HG03135 (cell line): ENCODE measurements at regions not wholly inside any gene's neighbourhood (a gene's known extent, or its start where the extent isn't known, plus 50 kb on each side); places are given as distances from the start of the nearest gene placed in this dataset.
"Not testable (repeated sequence)": the region's sequence is repeated elsewhere in the genome, so short reads cannot be mapped to it uniquely, and the experiment has no call there.

Experiments
- ATAC-seq: cut with Tn5 transposase; IDR thresholded peaks from one replicate; pipeline ENCODE4 v1.9.1; 2021; ENCODE audit warnings: mild to moderate bottlenecking, moderate library complexity; ENCODE audit not compliant: unreplicated experiment

DNA sequence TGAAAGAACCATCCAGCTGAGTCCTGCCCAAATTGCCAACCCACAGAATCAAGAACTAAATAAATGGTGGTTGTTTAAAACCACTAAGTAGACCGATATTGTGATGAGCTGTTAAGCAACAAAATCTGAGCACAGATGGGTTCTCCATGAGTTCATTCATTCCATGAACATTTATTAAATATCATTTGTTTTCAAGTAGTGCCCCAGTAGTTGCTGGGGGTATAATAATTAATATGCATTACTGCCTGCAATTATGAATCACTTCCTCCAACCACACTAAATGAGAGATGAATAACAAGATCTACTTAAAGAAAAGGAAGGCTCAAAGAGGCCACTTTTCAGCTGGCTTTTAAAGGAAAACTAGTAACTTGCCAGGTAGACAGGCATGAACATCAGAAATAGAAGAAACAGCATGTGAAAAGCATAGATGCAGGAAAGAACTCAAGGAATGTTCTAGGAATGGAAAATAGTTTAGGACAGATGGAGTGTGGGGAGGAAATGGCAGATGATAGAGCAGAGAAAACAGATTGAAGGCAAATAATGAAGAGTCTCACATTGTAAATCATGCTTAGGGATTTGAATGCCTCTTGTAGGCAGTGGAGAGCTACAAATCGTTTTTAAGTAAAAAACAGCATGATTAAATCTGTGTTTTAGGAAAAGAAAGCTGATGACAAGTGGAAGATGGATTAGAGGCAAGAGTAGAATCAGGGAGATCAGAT lies 641.7 kb upstream of the DIPK2B start:
- no peak for ATAC-seq

DNA sequence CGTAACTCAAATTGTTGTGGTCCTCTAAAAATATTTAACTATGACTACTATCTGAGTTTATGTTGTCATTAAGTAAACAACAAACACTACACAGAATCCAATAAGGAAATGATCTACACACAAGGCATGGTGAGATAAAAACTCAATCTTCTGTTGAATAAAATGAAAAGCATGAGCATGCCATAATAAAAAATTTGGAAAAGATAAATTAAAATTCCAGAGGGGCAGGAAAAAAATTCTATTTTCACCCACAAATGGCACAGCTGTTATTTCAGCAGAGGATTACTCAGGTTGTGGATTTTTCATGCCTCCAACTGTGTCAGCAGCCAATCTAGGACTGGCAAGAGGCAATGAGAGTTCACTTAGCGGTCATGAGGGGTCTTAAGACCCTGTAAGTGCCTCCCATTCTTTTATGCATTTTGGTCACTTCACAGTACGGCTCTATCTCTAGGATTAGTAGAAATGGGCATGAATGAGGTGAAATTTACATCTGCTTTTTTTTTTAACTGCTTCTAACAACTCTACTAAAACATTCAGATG lies 639.8 kb upstream of the DIPK2B start:
- no peak for ATAC-seq

DNA sequence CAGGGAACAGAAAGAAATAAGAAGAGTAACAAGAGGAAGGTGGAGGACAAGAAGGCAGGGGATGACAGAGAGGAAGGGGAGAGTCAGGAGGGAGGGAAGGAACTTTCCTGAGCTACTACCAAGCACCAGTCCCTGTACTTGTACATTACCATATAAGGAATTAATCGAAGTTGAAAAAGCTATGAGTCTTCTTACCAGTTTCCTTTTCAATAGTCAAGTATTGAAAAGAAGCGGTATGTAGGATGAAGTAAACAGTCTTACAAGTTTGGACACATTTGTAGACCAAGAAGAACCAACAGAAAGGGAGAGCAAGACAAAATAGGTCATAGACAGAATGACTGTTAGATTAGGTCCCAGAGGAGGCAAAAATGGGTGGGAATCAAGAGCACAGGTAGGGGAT lies 629.7 kb upstream of the DIPK2B start:
- ATAC-seq: no peak

DNA sequence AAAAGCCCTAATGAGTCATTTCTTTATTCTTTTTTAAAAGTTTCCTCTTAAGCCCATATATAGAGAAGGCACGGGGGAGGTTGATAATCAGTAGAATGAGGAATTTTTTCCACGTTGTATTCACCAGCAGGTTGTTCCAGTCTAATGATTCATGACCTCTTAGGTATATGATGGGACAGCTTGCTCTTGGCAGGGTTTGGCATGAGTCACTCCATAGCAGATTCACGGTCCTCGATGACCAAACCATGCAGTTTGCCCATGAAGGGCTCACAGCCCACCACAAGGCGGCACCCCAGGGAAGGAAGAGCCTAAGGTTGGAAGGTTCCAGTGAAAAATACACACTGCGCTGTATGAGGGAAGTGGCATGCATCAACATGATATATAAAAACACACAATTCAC lies 623.8 kb upstream of the DIPK2B start:
- no peak for ATAC-seq

DNA sequence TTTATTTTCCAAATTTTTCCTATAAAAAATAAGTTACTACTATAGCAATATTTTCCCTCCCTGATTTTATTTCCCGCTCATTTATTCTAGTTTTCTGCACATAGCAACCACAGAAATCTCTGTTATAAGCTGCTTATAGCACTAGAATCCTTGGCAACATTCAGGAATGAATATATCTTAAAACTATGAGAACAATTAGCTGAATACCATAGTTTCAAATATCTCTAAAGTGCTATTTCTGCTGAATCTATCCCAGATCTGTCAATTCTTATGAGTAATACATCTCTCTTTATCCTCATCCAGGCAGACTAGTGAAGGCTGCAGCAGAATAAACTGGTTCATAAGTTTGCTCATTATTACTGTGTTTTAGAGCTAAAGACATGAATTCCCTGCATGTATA lies 622.9 kb upstream of the DIPK2B start:
- ATAC-seq: no peak

DNA sequence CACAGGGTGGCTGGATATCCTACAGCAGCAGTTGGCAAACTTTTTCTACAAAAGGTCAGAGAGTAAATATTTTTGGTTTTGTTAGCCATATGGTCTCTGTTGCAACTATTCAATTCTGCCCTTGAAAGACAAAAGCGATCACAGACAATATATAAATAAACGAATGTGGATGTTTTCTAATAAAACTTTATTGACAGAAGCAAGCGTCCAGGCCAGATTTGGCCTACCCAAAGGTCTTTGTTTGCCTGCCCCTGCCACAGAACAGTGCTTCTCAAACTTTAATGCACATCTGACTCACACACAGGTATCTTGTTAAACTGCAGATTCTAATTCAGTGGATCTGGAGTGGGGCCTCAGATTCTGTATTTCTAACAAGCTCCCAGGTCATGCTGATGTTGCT lies 621.4 kb upstream of the DIPK2B start:
- ATAC-seq: no peak

DNA sequence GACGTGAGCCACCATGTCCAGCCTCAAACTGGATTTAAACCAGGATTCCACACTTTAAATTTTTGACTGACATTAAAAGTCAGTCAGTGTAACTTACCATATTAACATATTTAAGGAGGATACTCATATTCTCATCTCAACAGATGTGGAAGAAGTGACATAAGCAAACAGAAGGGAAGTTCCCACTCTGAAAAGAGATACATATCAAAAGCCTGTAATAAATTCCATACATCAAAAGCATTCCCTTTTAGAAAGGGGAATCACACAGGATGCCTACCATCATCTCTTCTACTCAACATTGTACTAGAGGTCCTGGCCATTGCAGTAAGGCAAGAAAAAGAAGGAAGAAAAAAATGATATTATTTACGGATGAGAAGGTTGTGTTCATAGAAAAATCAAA lies 618.2 kb upstream of the DIPK2B start:
- no peak for ATAC-seq

DNA sequence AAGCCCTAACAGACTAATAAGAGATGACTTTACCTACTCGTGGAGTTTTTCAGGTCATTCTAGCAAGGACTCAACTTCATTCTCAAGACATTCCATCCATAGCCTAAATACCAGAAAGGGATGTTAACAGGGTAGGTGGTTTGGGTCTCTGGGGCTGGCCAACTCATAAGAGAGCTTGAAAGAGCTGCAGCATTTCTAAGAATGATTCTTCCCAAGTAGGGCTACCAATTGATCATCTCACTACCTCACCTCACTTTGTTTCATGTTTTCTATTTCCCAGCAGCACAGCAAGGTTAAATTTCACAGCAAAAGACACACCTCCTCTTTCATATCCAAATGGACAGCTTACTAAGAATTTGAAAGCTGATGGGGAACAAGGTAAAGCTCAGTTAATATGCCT lies 614.8 kb upstream of the DIPK2B start:
- no peak for ATAC-seq

DNA sequence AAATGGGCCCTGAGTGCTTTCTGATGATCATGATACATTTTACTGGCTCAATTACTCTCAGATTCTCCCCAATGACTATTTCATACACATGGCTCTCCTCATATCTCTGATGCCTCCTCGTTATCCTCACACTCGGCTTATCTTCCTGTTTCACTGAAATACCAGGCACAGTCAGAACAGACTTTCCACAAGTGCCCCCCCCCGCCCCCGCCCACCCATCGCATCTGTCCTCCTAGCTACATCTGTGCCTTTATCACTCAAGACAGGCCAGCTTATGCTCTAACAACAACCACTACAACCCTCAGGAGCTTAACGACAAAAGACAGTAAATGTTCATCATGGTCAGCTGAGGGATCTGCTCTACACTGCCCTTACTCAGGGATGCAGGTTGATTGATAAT lies 610.6 kb upstream of the DIPK2B start:
- no peak for ATAC-seq

DNA sequence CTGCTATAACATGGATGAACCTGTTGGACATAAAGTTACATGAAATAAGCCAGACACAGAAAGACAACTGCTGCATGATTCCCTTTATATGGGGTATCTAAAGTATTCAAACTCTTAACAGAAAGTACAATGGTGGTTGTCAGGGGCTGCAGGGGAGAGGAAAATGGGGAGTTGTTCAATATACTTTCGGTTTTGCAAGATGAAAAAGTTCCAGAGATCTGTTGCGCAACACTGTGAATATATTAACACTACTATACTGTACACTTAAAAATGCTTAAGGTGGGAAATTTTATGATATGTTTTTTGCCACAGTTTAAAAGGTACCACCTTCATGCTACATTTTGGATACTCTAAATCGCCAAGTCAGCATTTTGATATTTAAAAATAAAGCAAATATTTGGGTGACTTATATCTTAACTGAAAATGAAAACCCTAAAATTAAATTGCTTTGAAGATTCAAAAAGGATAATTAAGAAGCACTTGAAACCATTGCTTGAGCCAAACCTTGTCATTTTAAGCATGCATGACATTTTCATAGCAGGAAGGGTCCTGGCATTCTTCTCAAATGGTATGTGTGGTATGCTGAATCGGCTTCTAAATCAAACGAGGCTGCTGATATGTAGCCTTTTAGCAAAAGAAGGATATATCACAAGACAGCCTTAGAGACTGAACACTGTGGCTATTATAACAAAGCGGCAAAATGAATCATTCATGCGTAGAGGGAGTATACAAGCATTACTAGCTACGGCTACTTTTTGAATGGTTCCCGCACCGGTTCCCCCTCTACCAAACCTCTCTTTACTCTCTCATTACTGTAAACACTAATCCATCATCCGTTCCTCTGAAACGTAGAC lies 607.1 kb upstream of the DIPK2B start:
- ATAC-seq: no peak

DNA sequence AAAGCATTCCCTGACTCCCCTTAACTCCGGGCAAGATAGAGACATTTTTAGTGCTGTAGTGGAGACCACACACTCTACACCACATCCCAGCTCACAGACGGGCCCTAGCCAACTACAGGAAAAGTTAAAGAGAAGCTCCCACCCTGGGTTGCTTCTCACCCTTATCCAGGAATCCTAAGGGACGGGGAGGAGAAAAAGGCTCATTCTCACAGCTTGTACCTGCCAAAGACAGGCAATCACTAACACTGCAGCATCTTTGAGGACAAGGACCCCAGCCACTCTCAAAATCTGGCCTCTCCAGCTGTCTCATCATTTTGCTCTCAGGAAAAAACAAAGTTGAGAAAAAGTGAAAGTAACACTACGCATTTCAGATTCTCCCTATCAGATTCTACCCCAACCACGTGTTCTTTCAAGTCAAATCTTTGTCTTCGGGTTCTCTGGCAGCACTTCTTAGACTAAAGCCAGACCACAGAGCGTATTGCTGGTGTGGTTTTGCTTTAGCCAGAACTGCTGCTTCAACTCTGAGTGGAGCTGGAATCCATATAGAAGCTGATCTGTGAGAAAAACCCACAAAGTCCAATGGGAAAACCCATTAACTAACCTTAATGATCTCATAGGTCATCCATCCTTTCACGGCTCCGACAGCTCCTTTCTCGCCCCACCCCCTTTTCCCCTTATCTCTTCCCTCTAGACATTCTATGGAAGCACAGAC lies 605.9 kb upstream of the DIPK2B start:
- no peak for ATAC-seq

DNA sequence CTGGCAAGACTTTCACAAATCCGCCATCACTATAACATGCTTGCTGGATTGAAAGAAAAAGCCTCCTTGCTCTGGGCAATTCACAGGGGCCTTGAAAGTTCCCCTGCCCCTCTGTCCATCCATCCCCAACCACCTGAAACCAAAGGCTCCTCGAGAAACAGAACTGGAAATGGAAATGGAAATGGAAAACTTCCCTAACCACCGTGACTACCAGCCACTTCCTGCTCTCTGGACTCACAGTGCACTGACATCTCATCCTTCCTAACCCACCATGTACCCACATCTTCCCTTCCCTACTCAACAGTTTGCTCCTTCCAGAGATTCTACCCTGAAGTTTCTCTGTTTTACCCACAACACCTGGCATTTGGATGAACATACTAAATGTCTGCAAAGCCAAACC lies 603.6 kb upstream of the DIPK2B start:
- no peak for ATAC-seq

DNA sequence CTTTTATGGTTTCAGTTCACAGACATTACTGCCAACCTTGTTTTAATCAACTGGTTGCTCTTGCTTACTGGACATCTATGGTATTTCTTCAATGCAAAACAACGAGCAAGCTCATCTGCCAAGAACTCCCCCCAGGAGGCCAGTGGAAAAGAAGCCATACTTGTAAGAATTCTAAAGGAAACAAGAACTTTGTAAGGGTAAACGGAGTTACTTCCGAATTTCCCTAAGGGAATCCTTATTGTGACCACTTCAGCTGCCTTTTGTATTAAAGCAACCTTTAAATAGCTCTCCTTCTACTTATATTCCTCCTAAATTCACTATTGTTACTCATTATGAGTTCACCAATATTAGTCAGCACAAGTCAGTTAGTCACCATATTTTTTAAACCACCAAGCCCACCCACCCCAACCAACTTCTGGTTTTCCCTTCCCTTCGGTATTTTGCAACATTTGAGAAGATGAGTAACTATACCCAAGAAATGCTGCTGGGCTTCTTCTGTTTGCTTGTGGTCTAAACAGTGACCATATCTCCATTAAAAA lies 602.8 kb upstream of the DIPK2B start:
- no peak for ATAC-seq

DNA sequence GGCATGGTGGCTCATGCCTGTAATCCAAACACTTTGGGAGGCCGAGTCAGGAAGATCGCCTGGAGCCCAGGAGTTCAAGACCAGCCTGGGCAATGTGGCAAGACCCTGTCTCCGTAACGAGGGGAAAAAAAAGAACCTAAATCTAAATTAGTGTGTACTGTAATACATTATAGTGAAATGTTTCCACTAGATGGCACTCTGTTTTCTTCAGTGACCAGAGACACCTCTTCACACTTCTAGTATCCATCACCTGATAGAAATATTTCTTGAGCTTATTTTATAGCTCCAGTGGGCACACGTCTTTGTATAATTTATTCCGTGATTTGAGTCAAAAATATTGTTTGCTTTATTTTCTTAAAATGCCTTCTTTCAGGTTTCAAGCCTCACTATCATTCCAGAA lies 600.9 kb upstream of the DIPK2B start:
- no peak for ATAC-seq

DNA sequence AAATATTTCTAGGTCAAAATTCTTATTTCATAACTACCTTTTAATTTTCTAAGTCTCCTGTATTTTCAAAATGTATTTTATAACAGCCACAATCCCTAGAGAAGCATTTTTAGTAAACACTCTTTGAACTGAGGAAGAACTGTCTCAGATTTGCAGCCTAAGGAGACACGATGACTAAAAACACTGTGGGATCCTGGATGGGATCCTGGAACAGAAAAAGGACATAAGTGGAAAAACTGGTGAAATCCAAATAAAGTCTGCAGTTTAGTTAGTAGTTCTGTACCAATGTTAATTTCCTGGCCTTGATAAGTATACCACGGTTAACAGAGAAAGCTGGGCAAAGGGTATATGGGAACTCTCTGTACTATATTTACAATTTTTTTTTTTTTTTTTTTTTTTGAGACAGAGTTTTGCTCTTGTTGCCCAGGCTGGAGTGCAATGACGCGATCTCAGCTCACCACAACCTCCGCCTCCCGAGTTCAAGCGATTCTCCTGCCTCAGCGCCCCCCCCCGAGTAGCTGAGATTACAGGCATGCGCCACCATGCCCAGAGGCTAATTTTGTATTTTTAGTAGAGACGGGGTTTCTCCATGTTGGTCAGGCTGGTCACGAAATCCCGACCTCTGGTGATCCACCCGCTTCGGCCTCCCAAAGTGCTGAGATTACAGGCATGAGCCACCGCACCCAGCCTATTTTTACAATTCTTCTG lies 600.2 kb upstream of the DIPK2B start:
- not testable (repeated sequence) for ATAC-seq

DNA sequence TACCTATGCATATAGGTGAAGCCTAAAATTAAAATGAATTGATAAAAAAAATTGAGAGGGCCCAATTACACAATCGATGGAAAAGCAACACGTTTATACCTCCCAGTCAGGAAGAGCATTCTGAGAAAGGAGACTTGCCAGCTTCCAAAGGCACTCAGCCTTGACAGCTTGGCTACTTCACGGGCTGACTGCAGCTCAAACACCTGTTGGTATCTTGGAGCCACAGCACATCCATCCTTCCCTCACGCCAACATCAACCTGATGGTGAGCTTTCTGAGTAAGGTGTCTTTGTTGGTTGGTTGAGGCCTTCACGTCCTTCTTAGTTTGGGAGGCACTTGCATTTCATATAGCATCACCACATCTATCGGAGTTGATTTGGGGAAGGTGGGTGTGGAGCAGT lies 598.9 kb upstream of the DIPK2B start:
- no peak for ATAC-seq

DNA sequence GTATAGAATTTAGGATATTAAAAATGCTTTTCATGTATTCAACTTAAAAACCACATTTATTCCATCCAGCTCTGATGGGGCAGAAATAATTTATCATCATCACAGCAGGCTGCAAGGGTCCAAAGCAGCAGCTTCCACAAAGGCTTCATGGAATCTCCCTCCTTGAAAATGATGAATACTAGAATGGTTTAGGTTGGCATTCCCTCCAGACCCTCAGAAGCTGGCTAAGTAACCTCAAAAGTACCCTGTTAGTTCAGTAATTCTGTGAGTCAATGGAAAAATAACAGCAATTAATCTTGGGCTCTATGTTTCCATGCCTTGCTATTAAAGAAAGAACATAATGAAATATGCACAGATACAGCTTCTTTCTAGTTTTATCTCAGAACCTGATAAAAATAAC lies 594.9 kb upstream of the DIPK2B start:
- no peak for ATAC-seq

DNA sequence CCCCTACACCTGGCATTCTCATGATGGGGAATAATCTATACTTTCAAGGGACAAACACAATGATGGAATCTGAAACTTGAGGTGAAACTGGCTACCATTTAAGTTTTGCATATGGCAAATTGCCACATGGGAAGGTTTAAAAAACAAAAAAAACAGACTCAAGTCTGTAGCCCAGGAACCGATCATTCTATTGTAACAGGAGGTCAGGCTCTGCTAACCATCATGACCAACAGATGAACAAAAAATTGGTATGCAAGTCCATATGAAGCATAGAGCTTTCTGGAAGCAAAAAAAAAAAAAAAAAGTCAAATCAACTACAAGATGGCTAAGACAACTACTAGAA lies 594.3 kb upstream of the DIPK2B start:
- no peak for ATAC-seq

DNA sequence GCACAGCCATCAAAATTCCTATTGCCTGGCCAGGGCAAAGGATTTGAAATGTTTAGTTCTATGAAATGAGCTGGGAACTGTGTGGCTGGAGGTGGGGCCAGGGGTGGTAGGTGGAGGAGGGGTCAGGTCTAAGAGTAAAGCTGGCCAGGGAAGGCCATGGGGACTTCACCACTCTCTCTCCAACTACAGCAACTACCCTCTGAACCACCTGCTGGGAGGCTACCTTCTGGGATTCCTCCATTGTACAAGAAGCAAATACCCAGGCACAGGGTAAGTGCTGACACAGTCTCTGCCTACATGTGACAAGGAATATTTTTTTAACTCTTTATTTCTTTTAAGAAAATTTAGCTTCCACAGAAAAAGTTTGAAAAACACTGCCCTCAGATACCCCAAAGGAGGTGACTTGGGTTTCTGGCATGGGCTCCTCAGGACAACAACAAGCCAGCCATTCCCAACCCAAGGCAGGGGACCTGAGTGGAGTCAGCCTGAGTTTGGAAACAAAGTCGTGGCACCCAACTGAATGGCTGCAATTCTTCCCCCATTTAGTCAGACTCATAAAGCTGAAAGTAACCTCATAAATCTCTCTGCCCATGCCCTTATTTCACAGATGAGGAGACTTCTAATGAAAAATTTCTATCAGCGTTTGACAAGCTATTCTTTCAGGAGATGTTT lies 593.8 kb upstream of the DIPK2B start:
- no peak for ATAC-seq

DNA sequence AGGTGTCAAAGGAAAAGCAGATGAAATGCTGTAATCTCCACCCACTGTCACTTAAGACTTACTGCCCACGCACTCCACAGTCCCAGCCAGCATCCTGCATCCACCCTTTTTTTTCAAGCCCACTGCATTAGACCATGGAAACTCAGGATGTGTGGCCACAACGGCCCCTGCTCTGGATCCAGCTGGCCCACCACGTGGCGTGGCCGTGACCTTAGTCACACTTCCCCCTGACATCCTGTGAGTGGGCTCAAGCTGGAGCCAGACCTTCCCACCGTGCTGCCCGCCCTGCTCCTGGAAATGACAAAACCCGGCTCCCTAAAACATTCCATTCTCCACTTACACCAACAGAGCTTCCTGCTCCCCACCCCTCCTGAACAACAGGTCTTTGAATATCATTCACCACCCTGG lies 588.3 kb upstream of the DIPK2B start:
- no peak for ATAC-seq
